Activated CD4-positive, alpha-beta memory T cell treated with anti-CD3 and anti-CD28 coated beads, Interleukin-2, amount 10 ng/mL, durations not matched to agents 7 days and 5 days (primary cell): ENCODE measurements at regions not wholly inside any gene's neighbourhood (a gene's known extent, or its start where the extent isn't known, plus 50 kb on each side); places are given as distances from the start of the nearest gene placed in this dataset.

Experiments used
- CTCF ChIA-PET: fragments of 350-600 bp; sonication (Branson Sonifier 250); formaldehyde crosslinking; loops from one replicate; lab custom pipeline; 2021; ENCODE audit warnings: antibody characterized with exemption, inconsistent platforms; lab: Charles Lee
- POLR2A ChIA-PET: fragments of 350-600 bp; sonication (Branson Sonifier 250); formaldehyde crosslinking; loops from one replicate; lab custom pipeline; 2021; ENCODE audit warnings: antibody characterized with exemption; lab: Charles Lee
- DNase-seq: peaks from one replicate; pipeline ENCODE4 v3.0.0-alpha.2; 2020
- H3K27ac Mint-ChIP-seq: one replicate; pipeline ENCODE4 v1.8.0; 2021; ENCODE audit warnings: mild to moderate bottlenecking, mixed read lengths
- H3K27me3 Mint-ChIP-seq: one replicate; pipeline ENCODE4 v1.8.0; 2021; ENCODE audit warnings: mixed read lengths
- H3K36me3 Mint-ChIP-seq: one replicate; pipeline ENCODE4 v1.8.0; 2021; ENCODE audit warnings: low read depth, mixed read lengths
- H3K4me1 Mint-ChIP-seq: one replicate; pipeline ENCODE4 v1.8.0; 2021; ENCODE audit warnings: mixed read lengths
- H3K4me3 Mint-ChIP-seq: one replicate; pipeline ENCODE4 v1.8.0; 2021; ENCODE audit warnings: mild to moderate bottlenecking, mixed read lengths
- H3K9me3 Mint-ChIP-seq: one replicate; pipeline ENCODE4 v1.8.0; 2021; ENCODE audit warnings: mixed read lengths

DNA sequence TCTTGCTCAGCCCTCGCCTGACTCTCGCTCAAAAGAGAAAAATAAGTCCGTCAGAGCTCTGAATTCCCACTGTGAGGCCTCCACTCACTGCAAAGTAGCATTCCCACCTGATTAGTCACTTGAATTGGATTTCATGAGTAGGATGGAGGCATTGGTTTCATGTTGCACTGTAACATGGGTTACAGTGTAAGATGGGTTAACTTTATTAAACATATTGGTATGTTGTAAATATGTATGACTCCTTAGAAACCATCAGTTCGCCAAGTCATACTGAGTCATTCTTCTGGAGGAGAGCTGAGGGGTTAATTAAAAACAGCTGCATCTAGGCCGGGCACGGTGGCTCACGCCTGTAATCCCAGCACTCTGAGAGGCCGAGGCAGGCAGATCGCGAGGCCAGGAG is 93.8 kb upstream of the BNC2 start:
- DNase-seq = no peak
- H3K9me3 Mint-ChIP-seq = peaks cover 24% of the 10 kb centered on the region
- CTCF ChIA-PET = no interaction called here
- POLR2A ChIA-PET = no interaction called here
- H3K27me3 Mint-ChIP-seq = no peaks in the 10 kb centered on the region
- H3K36me3 Mint-ChIP-seq = no peaks in the 10 kb centered on the region
- no peaks in the 10 kb centered on the region for H3K4me1 Mint-ChIP-seq
- no peak overlapping the region for H3K27ac Mint-ChIP-seq
- H3K4me3 Mint-ChIP-seq = no peak overlapping the region

DNA sequence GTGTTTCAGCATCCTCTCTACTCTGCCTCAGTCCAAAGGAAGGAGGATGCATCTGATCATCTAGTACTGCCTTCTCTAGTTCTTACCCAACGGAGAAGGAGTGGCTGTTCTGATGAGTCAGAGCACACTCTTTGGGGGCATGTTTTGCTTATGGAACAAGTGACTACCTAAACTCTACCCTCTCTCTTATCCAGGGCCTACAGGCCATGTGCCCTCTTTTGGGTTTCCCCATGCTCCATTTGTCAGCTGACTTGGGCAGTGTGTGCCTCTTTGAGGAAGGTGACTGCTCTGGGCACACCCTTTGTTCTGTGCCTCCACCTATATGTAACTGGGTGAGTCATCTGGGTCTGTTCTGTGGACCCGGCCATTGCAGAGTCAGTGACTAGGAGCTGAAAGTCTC is 89.6 kb upstream of the BNC2 start:
- peaks cover 26% of the 10 kb centered on the region for H3K9me3 Mint-ChIP-seq
- H3K4me1 Mint-ChIP-seq = no peaks in the 10 kb centered on the region
- CTCF ChIA-PET = no interaction called here
- no peak for DNase-seq
- H3K27ac Mint-ChIP-seq = no peak overlapping the region
- POLR2A ChIA-PET = no interaction called here
- no peaks in the 10 kb centered on the region for H3K27me3 Mint-ChIP-seq
- H3K4me3 Mint-ChIP-seq = no peak overlapping the region
- no peaks in the 10 kb centered on the region for H3K36me3 Mint-ChIP-seq

DNA sequence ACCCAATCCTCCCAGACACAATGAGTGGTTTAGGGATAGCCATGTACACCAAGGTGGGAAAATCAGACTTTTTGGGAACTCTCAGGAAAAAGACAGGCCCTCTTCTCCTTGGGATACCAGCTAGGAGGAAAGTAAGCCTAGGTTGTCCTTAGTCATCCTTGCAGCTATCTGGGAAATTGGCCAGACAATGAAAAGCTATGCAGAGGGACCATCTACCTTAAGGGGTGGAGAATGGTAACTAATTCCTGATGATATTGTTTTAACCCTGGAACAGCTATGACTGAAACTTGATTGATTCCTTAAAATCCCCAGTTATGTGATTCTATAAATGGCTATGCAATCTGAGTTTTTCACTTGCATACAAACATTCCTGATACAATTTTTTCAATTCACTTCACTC is 88.9 kb upstream of the BNC2 start:
- ChIA-PET CTCF (no interaction called here), POLR2A (no interaction called here)
- no peak for DNase-seq
- Mint-ChIP-seq H3K27ac (no peak overlapping the region), H3K9me3 (peaks cover 26% of the 10 kb centered on the region), H3K4me1 (no peaks in the 10 kb centered on the region), H3K36me3 (no peaks in the 10 kb centered on the region), H3K27me3 (no peaks in the 10 kb centered on the region), H3K4me3 (no peak overlapping the region)

DNA sequence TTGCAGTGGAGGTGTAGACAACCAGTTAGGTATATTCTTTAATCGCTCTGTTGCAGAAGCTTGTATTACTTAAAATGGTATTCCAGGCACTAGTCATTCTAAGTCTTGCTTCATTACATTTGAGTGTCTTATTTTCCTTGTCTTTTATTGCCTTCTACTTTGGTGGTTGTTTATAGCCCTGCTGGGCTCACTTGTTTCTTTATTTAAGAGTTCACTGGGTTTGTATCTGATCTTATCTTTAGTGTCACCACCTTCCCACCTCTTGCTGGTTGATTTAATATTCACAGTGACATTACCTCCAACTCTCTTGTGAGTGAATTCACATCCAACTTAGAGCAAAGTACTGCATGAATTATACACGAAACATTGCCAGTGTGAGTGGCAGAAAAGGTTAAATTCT is 83.6 kb upstream of the BNC2 start:
- no peak for DNase-seq
- peaks cover 9% of the 10 kb centered on the region for H3K9me3 Mint-ChIP-seq
- POLR2A ChIA-PET = no interaction called here
- no peaks in the 10 kb centered on the region for H3K27me3 Mint-ChIP-seq
- no peaks in the 10 kb centered on the region for H3K4me1 Mint-ChIP-seq
- H3K4me3 Mint-ChIP-seq = no peak overlapping the region
- H3K27ac Mint-ChIP-seq = no peak overlapping the region
- CTCF ChIA-PET = no interaction called here
- H3K36me3 Mint-ChIP-seq = no peaks in the 10 kb centered on the region

DNA sequence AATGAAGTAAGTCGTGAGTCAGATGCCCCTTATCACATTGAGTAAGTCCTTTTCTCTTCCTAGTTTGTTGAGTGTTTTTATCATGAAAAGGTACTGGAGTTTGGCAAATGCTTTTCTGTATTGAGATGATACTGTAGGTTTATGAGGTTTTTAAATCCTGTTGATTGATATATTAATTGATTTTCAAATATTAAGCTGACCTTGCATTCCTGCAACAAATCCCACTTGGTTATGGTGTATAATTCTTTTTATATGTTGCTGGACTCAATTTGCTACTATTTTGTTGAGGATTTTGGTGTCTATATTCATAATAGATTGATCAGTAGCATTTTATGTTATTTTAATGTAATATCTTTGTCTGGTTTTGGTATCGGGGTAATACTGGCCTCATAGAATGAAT is 81.0 kb upstream of the BNC2 start:
- no peak for DNase-seq
- peaks cover 2% of the 10 kb centered on the region for H3K9me3 Mint-ChIP-seq
- H3K4me3 Mint-ChIP-seq = no peak overlapping the region
- H3K27me3 Mint-ChIP-seq = no peaks in the 10 kb centered on the region
- H3K4me1 Mint-ChIP-seq = no peaks in the 10 kb centered on the region
- no peak overlapping the region for H3K27ac Mint-ChIP-seq
- ChIA-PET CTCF (no interaction called here), POLR2A (no interaction called here)
- no peaks in the 10 kb centered on the region for H3K36me3 Mint-ChIP-seq

DNA sequence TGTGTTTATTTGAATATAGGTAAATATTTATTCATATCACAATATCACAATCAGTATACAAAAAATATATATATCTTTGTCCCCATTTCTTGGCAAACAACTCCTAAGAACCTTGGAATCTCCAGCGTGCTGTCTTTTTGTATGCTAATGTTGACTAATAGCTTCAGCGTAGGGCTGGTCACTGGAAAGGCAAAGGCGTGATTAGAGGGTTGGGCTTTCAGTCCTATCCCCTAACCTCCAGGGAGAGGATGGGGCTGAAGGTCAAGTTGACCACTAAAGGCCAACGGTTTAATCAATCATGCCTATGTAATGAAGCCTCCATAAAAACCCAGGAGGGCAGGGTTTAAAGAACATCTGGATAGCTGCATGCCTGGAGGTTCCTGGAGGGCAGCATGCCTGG is 79.6 kb upstream of the BNC2 start:
- no peaks in the 10 kb centered on the region for H3K4me1 Mint-ChIP-seq
- H3K4me3 Mint-ChIP-seq = no peak overlapping the region
- no peak overlapping the region for H3K27ac Mint-ChIP-seq
- H3K36me3 Mint-ChIP-seq = no peaks in the 10 kb centered on the region
- H3K9me3 Mint-ChIP-seq = peaks cover 2% of the 10 kb centered on the region
- no peak for DNase-seq
- ChIA-PET POLR2A (no interaction called here), CTCF (no interaction called here)
- no peaks in the 10 kb centered on the region for H3K27me3 Mint-ChIP-seq

DNA sequence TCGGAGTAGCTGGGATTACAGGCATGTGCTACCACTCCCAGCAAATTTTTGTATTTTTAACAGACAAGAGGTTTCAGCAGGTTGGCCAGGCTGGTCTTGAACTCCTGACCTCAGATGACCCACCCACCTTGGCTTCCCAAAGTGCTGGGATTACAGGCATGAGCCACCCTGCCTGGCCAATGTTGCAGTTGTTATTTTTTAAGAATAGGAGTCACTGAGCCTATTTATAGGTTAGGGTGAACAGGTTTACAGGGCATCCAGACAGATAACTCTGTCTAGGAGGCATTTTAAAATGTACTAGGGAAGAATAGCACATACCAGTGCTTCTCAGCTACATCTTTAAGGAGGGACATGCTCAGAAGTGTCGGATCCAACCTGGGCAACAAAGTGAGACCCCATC is 60.1 kb upstream of the BNC2 start:
- H3K4me1 Mint-ChIP-seq = no peaks in the 10 kb centered on the region
- no peak overlapping the region for H3K4me3 Mint-ChIP-seq
- POLR2A ChIA-PET = no interaction called here
- CTCF ChIA-PET = no interaction called here
- DNase-seq = no peak
- no peaks in the 10 kb centered on the region for H3K36me3 Mint-ChIP-seq
- peaks cover 10% of the 10 kb centered on the region for H3K9me3 Mint-ChIP-seq
- H3K27me3 Mint-ChIP-seq = no peaks in the 10 kb centered on the region
- H3K27ac Mint-ChIP-seq = no peak overlapping the region

DNA sequence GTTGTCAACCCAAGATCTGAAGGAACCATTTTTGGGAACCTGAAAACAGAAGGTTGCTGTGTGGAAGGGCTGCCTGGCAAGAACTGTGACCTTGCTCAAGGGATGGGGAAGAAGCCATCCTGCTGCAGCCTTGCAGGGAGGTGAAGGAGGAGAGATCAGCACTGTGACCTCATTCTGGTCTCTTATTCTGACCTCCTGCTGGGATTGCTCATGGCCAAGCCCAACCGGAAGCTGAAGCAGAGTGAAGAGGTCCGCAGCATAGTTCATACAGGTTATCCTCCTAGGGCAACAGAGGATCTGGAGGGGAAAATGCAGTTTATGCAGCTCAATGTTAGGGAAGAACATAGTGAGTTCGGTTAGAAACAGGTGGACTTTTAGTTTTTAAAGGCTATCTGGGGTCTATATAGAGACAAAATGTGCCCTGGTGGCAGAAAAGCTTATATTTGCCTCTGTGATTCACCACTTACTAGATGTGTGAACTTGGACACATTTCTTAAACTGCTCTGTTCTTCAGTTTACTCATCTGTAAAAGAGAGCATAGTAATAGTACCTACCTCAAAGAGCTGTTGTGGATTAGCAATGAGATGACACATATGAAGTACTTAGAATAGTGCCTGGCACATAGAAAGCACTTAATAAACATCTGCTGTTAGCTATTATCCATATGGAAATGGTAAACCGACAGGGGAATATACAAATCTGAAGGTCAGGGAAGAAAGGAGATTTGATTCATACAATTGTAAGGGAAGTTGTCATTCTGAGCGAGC is 57.9 kb upstream of the BNC2 start:
- no peaks in the 10 kb centered on the region for H3K4me1 Mint-ChIP-seq
- H3K27me3 Mint-ChIP-seq = no peaks in the 10 kb centered on the region
- no peak overlapping the region for H3K4me3 Mint-ChIP-seq
- H3K36me3 Mint-ChIP-seq = no peaks in the 10 kb centered on the region
- no peak for DNase-seq
- peaks cover 8% of the 10 kb centered on the region for H3K9me3 Mint-ChIP-seq
- ChIA-PET POLR2A (no interaction called here), CTCF (no interaction called here)
- H3K27ac Mint-ChIP-seq = no peak overlapping the region

DNA sequence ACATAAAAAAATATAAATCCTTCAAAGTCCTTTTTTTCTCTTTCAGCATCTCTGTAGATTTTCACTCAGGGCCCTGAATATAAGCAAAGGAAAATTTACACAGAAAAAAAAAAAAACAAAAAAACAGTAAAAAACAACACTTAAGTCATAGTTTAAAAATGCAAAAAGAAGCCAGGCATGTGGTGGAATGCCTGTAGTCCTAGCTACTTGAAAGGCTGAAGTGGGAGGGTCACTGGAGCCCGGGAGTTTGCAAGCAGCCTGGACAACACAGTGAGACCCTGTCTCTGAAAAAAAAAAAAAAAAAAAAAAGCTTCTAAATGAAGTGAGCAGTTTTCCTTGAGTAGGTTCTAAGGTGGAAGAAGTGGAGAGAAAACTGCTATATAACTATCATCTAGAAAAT is 55.0 kb upstream of the BNC2 start:
- ChIA-PET CTCF (no interaction called here), POLR2A (no interaction called here)
- DNase-seq = no peak
- Mint-ChIP-seq H3K36me3 (no peaks in the 10 kb centered on the region), H3K27me3 (no peaks in the 10 kb centered on the region), H3K4me1 (no peaks in the 10 kb centered on the region), H3K9me3 (peaks cover 5% of the 10 kb centered on the region), H3K4me3 (no peak overlapping the region), H3K27ac (no peak overlapping the region)

DNA sequence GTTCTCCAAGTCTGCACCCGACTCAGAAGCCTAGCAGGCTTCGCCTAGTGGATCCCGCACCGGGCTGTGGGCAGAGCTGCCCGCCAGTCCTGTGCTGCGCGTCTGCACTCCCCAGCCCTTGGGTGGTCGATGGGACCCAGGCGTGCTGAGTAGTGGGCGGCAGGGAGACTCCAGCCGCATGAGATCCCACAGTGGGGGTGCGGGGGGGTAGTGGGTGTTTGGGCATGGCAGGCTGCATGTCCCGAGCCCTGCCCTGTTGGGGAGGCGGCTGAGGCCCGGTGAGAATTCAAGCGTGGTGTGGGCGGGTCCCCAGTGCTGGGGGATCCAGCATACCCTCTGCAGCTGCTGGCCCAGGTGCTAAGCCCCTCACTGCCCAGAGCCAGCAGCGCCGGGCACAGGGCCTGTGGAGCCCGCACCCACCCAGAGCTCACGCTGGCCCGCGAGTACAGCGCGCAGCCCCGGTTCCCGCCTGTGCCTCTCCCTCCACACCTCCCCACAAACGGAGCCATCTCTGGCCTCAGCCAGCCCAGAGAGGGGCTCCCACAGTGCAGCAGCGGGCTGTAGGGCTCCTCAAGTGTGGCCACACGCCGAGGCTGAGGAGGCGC is 53.9 kb upstream of the BNC2 start:
- ChIA-PET CTCF (no interaction called here), POLR2A (no interaction called here)
- Mint-ChIP-seq H3K4me3 (no peak overlapping the region), H3K36me3 (no peaks in the 10 kb centered on the region), H3K27me3 (no peaks in the 10 kb centered on the region), H3K27ac (no peak overlapping the region), H3K9me3 (peaks cover 12% of the 10 kb centered on the region), H3K4me1 (no peaks in the 10 kb centered on the region)
- DNase-seq = no peak

DNA sequence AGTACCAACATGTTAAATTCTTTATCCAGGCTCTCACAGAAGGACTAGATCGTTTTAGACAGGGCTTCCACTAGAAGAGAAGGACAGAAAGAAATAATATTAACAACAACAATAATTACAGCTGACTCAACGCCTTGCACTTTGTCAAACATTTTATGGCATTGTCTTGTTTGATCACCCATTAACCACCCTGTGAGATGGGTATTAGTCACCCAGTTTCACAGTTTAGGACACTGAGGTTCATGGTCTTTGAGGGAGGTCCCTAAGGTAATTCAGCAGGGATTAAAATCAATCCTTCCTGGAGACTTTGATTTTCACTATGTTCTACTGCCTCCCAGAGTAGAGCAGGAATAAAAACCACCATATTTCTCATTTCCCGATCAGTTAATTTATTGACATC is 51.4 kb upstream of the BNC2 start:
- DNase-seq = no peak
- no peaks in the 10 kb centered on the region for H3K27me3 Mint-ChIP-seq
- no peaks in the 10 kb centered on the region for H3K4me1 Mint-ChIP-seq
- ChIA-PET POLR2A (no interaction called here), CTCF (no interaction called here)
- H3K36me3 Mint-ChIP-seq = no peaks in the 10 kb centered on the region
- H3K27ac Mint-ChIP-seq = no peak overlapping the region
- H3K4me3 Mint-ChIP-seq = no peak overlapping the region
- H3K9me3 Mint-ChIP-seq = peaks cover 16% of the 10 kb centered on the region
